Upper lobe of left lung (tissue), 6 donors: ENCODE measurements at regions not wholly inside any gene's neighbourhood (a gene's known extent, or its start where the extent isn't known, plus 50 kb on each side); places are given as distances from the start of the nearest gene placed in this dataset.

ENCODE experiments used
- ATAC-seq, 2 donors: fragments of 200-7000 bp; cut with Tn5 transposase; one replicate each; pipeline ENCODE4 v1.9.1; 2022; ENCODE audit warnings: mild to moderate bottlenecking in 2 of 2, moderate library complexity in 2 of 2; ENCODE audit not compliant: low FRiP score in 2 of 2
- DNase-seq, 2 donors: peaks; one replicate each; pipeline ENCODE4 v3.0.0-alpha.2; 2019 to 2020
- H3K27ac ChIP-seq, 4 donors: fragments of 200-600 bp; sonication (generic); one replicate each; pipeline ENCODE4 v1.5.1; 2016 to 2019
- H3K27me3 ChIP-seq, 4 donors: fragments of 200-600 bp; sonication (generic); one replicate each; pipeline ENCODE4 v1.5.1; 2017 to 2019
- H3K36me3 ChIP-seq, 4 donors: fragments of 200-600 bp; sonication (generic); one replicate each; pipeline ENCODE4 v1.5.1; 2016 to 2019
- H3K4me1 ChIP-seq, 4 donors: fragments of 200-600 bp; sonication (generic); one replicate each; pipeline ENCODE4 v1.5.1; 2018 to 2019
- H3K4me3 ChIP-seq, 4 donors: fragments of 200-600 bp; sonication (generic); one replicate each; pipeline ENCODE4 v1.5.1; 2017 to 2019; ENCODE audit warnings: mild to moderate bottlenecking in 2 of 4, moderate library complexity in 1 of 4
- H3K9me3 ChIP-seq, 4 donors: fragments of 200-600 bp; sonication (generic); one replicate each; pipeline ENCODE4 v1.5.1; 2018 to 2019
- CTCF ChIP-seq, 6 experiments: fragments of 450-650 bp in 4 of 6; fragments of 200-600 bp in 2 of 6; sonication (generic) in 2 of 6; IDR thresholded peaks; one replicate each; pipeline ENCODE4 v1.5.1; 2016 to 2019; ENCODE audit warnings: antibody characterized with exemption in 6 of 6
- EP300 ChIP-seq, 4 donors: sonication (generic); formaldehyde crosslinking; IDR thresholded peaks; one replicate each; pipeline ENCODE4 v1.5.1; 2017; ENCODE audit warnings: antibody characterized with exemption in 4 of 4, control low read depth in 2 of 4
- POLR2A ChIP-seq, 4 donors: fragments of 450-650 bp; IDR thresholded peaks; one replicate each; pipeline ENCODE4 v1.5.1; 2016 to 2017; ENCODE audit warnings: antibody characterized with exemption in 4 of 4, mild to moderate bottlenecking in 2 of 4
- POLR2AphosphoS5 ChIP-seq, 2 donors: sonication (generic); formaldehyde crosslinking; IDR thresholded peaks; one replicate each; pipeline ENCODE4 v1.5.1; 2017; ENCODE audit warnings: antibody characterized with exemption in 2 of 2
- WGBS, 2 donors: methylation state at CpG; one replicate each; pipeline ENCODE4 v1.1.5; 2017 to 2018; 5-methylcytosine and 5-hydroxymethylcytosine counted together
- donor health status: DM: no; HTN: no; CAD: no; lungs with moderate emphysema.
- donor health status: DM: no; HTN: yes; CAD: no; lungs with severe emphysema.

DNA sequence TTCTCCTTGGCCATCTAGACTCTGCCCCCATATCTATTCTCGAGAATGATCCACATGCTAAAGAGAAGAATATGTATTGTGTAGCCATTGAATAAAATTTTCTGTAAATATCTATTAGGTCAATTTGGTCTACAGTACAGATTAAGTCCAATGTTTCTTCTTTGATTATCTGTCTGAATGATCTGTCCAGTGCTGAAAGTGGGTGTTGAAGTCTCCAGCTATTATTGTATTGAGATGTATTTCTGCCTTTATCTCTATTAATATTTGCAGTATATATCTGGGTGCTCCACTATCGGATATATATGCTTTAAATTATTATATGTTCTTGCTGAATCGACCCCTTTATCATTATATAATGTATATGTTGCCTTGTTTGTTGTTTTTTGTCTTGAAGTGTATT is 384.9 kb upstream of the ROBO1 start:
- ATAC-seq: no peak
- Histone ChIP-seq H3K4me3 (no peak overlapping the region), H3K36me3 (no peaks in the 10 kb centered on the region), H3K27ac (no peak overlapping the region), H3K27me3 (no peaks in the 10 kb centered on the region), H3K4me1 (no peaks in the 10 kb centered on the region), H3K9me3 (peaks cover 0 to 4% (median 0%) of the 10 kb centered on the region in 4 donors)
- no peak for TF ChIP-seq POLR2AphosphoS5 (IDR thresholded peaks at IDR 0.05)
- TF ChIP-seq POLR2A (IDR thresholded peaks at IDR 0.05): no peak
- no peak for TF ChIP-seq EP300 (IDR thresholded peaks at IDR 0.05)
- no peak for TF ChIP-seq CTCF (IDR thresholded peaks at IDR 0.05)
- WGBS, 2 donors: 63 to 74% methylated on average over 3 of the region's 3 CpGs
- no peak for DNase-seq

DNA sequence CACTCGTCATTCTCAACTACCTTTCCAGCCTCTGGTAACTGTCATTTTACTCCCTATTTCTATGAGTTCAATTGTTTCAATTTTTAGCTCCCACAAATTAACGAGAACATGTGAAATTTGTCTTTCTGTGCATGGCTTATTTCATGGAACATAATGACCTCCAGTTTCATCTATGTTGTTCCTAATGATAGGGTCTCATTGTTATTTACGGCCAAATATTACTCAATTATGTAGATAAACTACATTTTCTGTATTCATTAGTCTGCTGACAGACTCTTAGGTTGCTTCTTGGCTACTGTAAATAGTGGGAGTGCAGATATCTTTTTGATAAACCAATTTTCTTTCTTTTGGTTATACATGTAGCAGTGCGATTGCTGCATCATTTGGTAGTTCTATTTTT is 374.9 kb upstream of the ROBO1 start:
- 80 to 82% methylated on average over 4 of the region's 4 CpGs for WGBS, 2 donors
- no peak for ATAC-seq
- Histone ChIP-seq H3K36me3 (no peaks in the 10 kb centered on the region), H3K4me3 (no peak overlapping the region), H3K9me3 (no peaks in the 10 kb centered on the region), H3K27me3 (no peaks in the 10 kb centered on the region), H3K4me1 (no peaks in the 10 kb centered on the region), H3K27ac (no peak overlapping the region)
- TF ChIP-seq CTCF (IDR thresholded peaks at IDR 0.05): no peak
- TF ChIP-seq EP300 (IDR thresholded peaks at IDR 0.05): no peak
- TF ChIP-seq POLR2AphosphoS5 (IDR thresholded peaks at IDR 0.05): no peak
- DNase-seq: no peak

GRCh38 chr3:80141557-80141956 is 373.8 kb upstream of the ROBO1 start:
- 73 to 76% methylated on average over 2 of the region's 2 CpGs for WGBS, 2 donors

GRCh38 chr3:80116281-80116680 is 348.5 kb upstream of the ROBO1 start:
- TF ChIP-seq POLR2AphosphoS5 (IDR thresholded peaks at IDR 0.05) (no peak), CTCF (IDR thresholded peaks at IDR 0.05) (no peak), POLR2A (IDR thresholded peaks at IDR 0.05) (no peak), EP300 (IDR thresholded peaks at IDR 0.05) (no peak)
- H3K36me3 ChIP-seq: no peaks in the 10 kb centered on the region
- ATAC-seq: no peak
- no peak for DNase-seq
- no peaks in the 10 kb centered on the region for H3K27me3 ChIP-seq
- no peaks in the 10 kb centered on the region for H3K9me3 ChIP-seq
- no peak overlapping the region for H3K4me3 ChIP-seq
- no peaks in the 10 kb centered on the region for H3K4me1 ChIP-seq
- H3K27ac ChIP-seq: no peak overlapping the region
- WGBS, 2 donors: 76 to 78% methylated on average over 3 of the region's 3 CpGs

More at GRCh38 chr3:80141557-80141956, 373.8 kb upstream of the ROBO1 start:
- Histone ChIP-seq H3K4me3 (no peak overlapping the region), H3K36me3 (no peaks in the 10 kb centered on the region), H3K27ac (no peak overlapping the region), H3K9me3 (no peaks in the 10 kb centered on the region), H3K4me1 (no peaks in the 10 kb centered on the region), H3K27me3 (no peaks in the 10 kb centered on the region)
- TF ChIP-seq POLR2AphosphoS5 (IDR thresholded peaks at IDR 0.05) (no peak), EP300 (IDR thresholded peaks at IDR 0.05) (no peak), POLR2A (IDR thresholded peaks at IDR 0.05) (no peak), CTCF (IDR thresholded peaks at IDR 0.05) (no peak)
- no peak for DNase-seq
- no peak for ATAC-seq

GRCh38 chr3:80114694-80115093 is 346.9 kb upstream of the ROBO1 start:
- ATAC-seq: no peak
- no peak overlapping the region for H3K4me3 ChIP-seq
- H3K4me1 ChIP-seq: no peaks in the 10 kb centered on the region
- DNase-seq: no peak
- no peaks in the 10 kb centered on the region for H3K36me3 ChIP-seq
- no peak for TF ChIP-seq POLR2AphosphoS5 (IDR thresholded peaks at IDR 0.05)
- TF ChIP-seq CTCF (IDR thresholded peaks at IDR 0.05): no peak
- TF ChIP-seq POLR2A (IDR thresholded peaks at IDR 0.05): no peak
- TF ChIP-seq EP300 (IDR thresholded peaks at IDR 0.05): no peak
- H3K27ac ChIP-seq: no peak overlapping the region
- no peaks in the 10 kb centered on the region for H3K9me3 ChIP-seq
- H3K27me3 ChIP-seq: no peaks in the 10 kb centered on the region
- WGBS, 2 donors: 85 to 88% methylated on average over 1 of the region's 1 CpG
